PC-3 (cell line): ENCODE measurements at regions not wholly inside any gene's neighbourhood (a gene's known extent, or its start where the extent isn't known, plus 50 kb on each side); places are given as distances from the start of the nearest gene placed in this dataset.

Experiments used
- ATAC-seq: fragments of 200-7000 bp; cut with Tn5 transposase; 2 replicates; pipeline ENCODE4 v1.9.1; 2020; ENCODE audit warnings: mild to moderate bottlenecking, moderate library complexity
- BruUV-seq: library from RNA; stranded (reverse); fragments of 400-500 nt; replicated peaks from 2 replicates; lab custom pipeline; 2021; lab: Mats Ljungman, UMichigan
- CTCF ChIA-PET: fragments of 300-600 bp; sonication (Branson Sonifier 250); formaldehyde crosslinking; loops from one replicate; lab custom pipeline; 2022; ENCODE audit warnings: antibody characterized with exemption; lab: Charles Lee
- POLR2A ChIA-PET: fragments of 300-600 bp; sonication (Branson Sonifier 250); formaldehyde crosslinking; loops from one replicate; lab custom pipeline; 2022; ENCODE audit warnings: antibody characterized with exemption; ENCODE audit not compliant: unreplicated experiment; lab: Charles Lee
- DNase-seq: peaks from one replicate; pipeline ENCODE4 v3.0.0-alpha.2; 2015
- H2AFZ ChIP-seq: fragments of 300-600 bp; sonication (generic); 2 replicates; pipeline ENCODE4 v1.6.0; 2016; ENCODE audit warnings: antibody characterized with exemption, low read length
- H3F3A ChIP-seq: fragments of 300-600 bp; sonication (generic); one replicate; pipeline ENCODE4 v1.6.0; 2017; ENCODE audit warnings: antibody characterized with exemption, low read length, control low read depth, mild to moderate bottlenecking; ENCODE audit not compliant: unreplicated experiment
- H3K27ac ChIP-seq: fragments of 300-600 bp; sonication (generic); 2 replicates; pipeline ENCODE4 v1.5.1; 2016; ENCODE audit warnings: mild to moderate bottlenecking, low read length
- H3K27me3 ChIP-seq: fragments of 300-600 bp; sonication (generic); 2 replicates; pipeline ENCODE4 v1.6.1; 2016; ENCODE audit warnings: low read length, mixed read lengths
- H3K36me3 ChIP-seq: fragments of 300-600 bp; sonication (generic); 2 replicates; pipeline ENCODE4 v1.6.1; 2016; ENCODE audit warnings: low read depth, mixed run types, low read length, mixed read lengths
- H3K4me1 ChIP-seq: fragments of 300-600 bp; sonication (generic); 2 replicates; pipeline ENCODE4 v1.5.1; 2016; ENCODE audit warnings: low read length; ENCODE audit not compliant: insufficient read depth
- H3K4me2 ChIP-seq: fragments of 300-600 bp; sonication (generic); 2 replicates; pipeline ENCODE4 v1.6.0; 2016; ENCODE audit warnings: low read length
- H3K4me3 ChIP-seq: fragments of 300-600 bp; sonication (generic); 2 replicates; pipeline ENCODE4 v1.5.1; 2016; ENCODE audit warnings: mild to moderate bottlenecking, low read length, mixed read lengths
- H3K79me2 ChIP-seq: fragments of 300-600 bp; sonication (generic); 2 replicates; pipeline ENCODE4 v1.6.1; 2017; ENCODE audit warnings: low read length, mixed read lengths
- H3K9ac ChIP-seq: fragments of 300-600 bp; sonication (generic); 2 replicates; pipeline ENCODE4 v1.6.0; 2016; ENCODE audit warnings: mild to moderate bottlenecking, low read length
- H3K9me2 ChIP-seq: fragments of 300-600 bp; sonication (generic); replicated peaks from 2 replicates; pipeline ENCODE4 v1.6.1; 2016; ENCODE audit warnings: mixed run types, low read length, mixed read lengths
- H3K9me3 ChIP-seq: fragments of 300-600 bp; sonication (generic); 2 replicates; pipeline ENCODE4 v1.6.1; 2016; ENCODE audit warnings: low read length, mixed read lengths
- H4K20me1 ChIP-seq: fragments of 300-600 bp; sonication (generic); 2 replicates; pipeline ENCODE4 v1.6.1; 2016; ENCODE audit warnings: low read length, mixed read lengths
- CTCF ChIP-seq: fragments of 300-600 bp; sonication (generic); conservative IDR thresholded peaks from 2 replicates; pipeline ENCODE4 v1.5.1; 2017; ENCODE audit warnings: antibody characterized with exemption, low read depth, mild to moderate bottlenecking, low read length
- EZH2 ChIP-seq: fragments of 300-600 bp; sonication (generic); IDR thresholded peaks from one replicate; pipeline ENCODE4 v1.6.1; 2017; ENCODE audit warnings: antibody characterized with exemption, mild to moderate bottlenecking, low read length; ENCODE audit not compliant: unreplicated experiment
- EZH2phosphoT487 ChIP-seq: fragments of 300-600 bp; sonication (generic); IDR thresholded peaks from 2 replicates; pipeline ENCODE4 v1.6.1; 2018; ENCODE audit warnings: mild to moderate bottlenecking, antibody characterized with exemption, low read length, borderline replicate concordance
- intact Hi-C: fragments of 100-400 bp; cut with micrococcal nuclease; formaldehyde crosslinking; loops from 2 replicates; pipeline ENCODE4 v1.9.0; 2023

GRCh38 chr4:144820728-144821085 is 174.8 kb downstream of the HHIP start:
- Histone ChIP-seq H2AFZ (no peak overlapping the region), H3K79me2 (no peaks in the 10 kb centered on the region), H3K27me3 (no peaks in the 10 kb centered on the region), H3K36me3 (no peaks in the 10 kb centered on the region), H3K4me3 (no peak overlapping the region), H3K9me3 (no peaks in the 10 kb centered on the region), H3K9ac (no peak overlapping the region), H3K9me2 (no peaks in the 10 kb centered on the region), H3K4me2 (no peak overlapping the region), H3K4me1 (no peaks in the 10 kb centered on the region), H3F3A (no peaks in the 10 kb centered on the region), H4K20me1 (no peaks in the 10 kb centered on the region), H3K27ac (no peak overlapping the region)
- CTCF ChIA-PET: no interaction called here
- no peak for TF ChIP-seq EZH2
- TF ChIP-seq CTCF: no peak
- no peak for TF ChIP-seq EZH2phosphoT487
- no TSS peak for BruUV-seq
- intact Hi-C loops: no loop called here
- no peak for DNase-seq
- POLR2A ChIA-PET: no interaction called here
- no peak for ATAC-seq

- Histone ChIP-seq H3K27ac (no peak overlapping the region), H3K36me3 (no peaks in the 10 kb centered on the region), H3K27me3 (no peaks in the 10 kb centered on the region), H3K9ac (no peak overlapping the region), H3F3A (no peaks in the 10 kb centered on the region), H2AFZ (no peak overlapping the region), H3K9me2 (no peaks in the 10 kb centered on the region), H3K9me3 (no peaks in the 10 kb centered on the region), H4K20me1 (no peaks in the 10 kb centered on the region), H3K4me2 (no peak overlapping the region), H3K4me3 (no peak overlapping the region), H3K4me1 (no peaks in the 10 kb centered on the region), H3K79me2 (no peaks in the 10 kb centered on the region)
- ChIA-PET POLR2A (no interaction called here), CTCF (no interaction called here)
- no peak for ATAC-seq
- TF ChIP-seq EZH2phosphoT487 (no peak), EZH2 (no peak), CTCF (no peak)
- no TSS peak for BruUV-seq
- peak; percentile 19 for DNase-seq
- intact Hi-C loops: no loop called here
These were observed 186.0 kb downstream of the HHIP start for GRCh38 chr4:144831971-144832370.

- Histone ChIP-seq H3K9ac (no peak overlapping the region), H4K20me1 (no peaks in the 10 kb centered on the region), H3K4me2 (no peak overlapping the region), H3K4me1 (no peaks in the 10 kb centered on the region), H3K27ac (no peak overlapping the region), H3K9me2 (no peaks in the 10 kb centered on the region), H3K27me3 (0 out of 2 replicates have a peak, but pooled peaks cover 2% of the 10 kb centered on the region), H2AFZ (no peak overlapping the region), H3K4me3 (no peak overlapping the region), H3K79me2 (no peaks in the 10 kb centered on the region), H3K9me3 (no peaks in the 10 kb centered on the region), H3K36me3 (no peaks in the 10 kb centered on the region), H3F3A (no peaks in the 10 kb centered on the region)
- ChIA-PET POLR2A (no interaction called here), CTCF (no interaction called here)
- DNase-seq (no peak), ATAC-seq (no peak)
- no peak for TF ChIP-seq CTCF
- no peak for TF ChIP-seq EZH2phosphoT487
- TF ChIP-seq EZH2: no peak
- BruUV-seq: no TSS peak
- intact Hi-C loops: no loop called here
These were observed 199.5 kb downstream of the HHIP start for GRCh38 chr4:144845411-144845810.
